Activated naive CD4-positive, alpha-beta T cell (primary cell): ENCODE measurements at regions not wholly inside any gene's neighbourhood (a gene's known extent, or its start where the extent isn't known, plus 50 kb on each side); places are given as distances from the start of the nearest gene placed in this dataset.
"Not testable (repeated sequence)": the region's sequence is repeated elsewhere in the genome, so short reads cannot be mapped to it uniquely, and the experiment has no call there.

Experiments
- DNase-seq, 4 experiments: peaks; one replicate each; lab custom pipeline; 2025; lab: John Stamatoyannopoulos, UW

DNA sequence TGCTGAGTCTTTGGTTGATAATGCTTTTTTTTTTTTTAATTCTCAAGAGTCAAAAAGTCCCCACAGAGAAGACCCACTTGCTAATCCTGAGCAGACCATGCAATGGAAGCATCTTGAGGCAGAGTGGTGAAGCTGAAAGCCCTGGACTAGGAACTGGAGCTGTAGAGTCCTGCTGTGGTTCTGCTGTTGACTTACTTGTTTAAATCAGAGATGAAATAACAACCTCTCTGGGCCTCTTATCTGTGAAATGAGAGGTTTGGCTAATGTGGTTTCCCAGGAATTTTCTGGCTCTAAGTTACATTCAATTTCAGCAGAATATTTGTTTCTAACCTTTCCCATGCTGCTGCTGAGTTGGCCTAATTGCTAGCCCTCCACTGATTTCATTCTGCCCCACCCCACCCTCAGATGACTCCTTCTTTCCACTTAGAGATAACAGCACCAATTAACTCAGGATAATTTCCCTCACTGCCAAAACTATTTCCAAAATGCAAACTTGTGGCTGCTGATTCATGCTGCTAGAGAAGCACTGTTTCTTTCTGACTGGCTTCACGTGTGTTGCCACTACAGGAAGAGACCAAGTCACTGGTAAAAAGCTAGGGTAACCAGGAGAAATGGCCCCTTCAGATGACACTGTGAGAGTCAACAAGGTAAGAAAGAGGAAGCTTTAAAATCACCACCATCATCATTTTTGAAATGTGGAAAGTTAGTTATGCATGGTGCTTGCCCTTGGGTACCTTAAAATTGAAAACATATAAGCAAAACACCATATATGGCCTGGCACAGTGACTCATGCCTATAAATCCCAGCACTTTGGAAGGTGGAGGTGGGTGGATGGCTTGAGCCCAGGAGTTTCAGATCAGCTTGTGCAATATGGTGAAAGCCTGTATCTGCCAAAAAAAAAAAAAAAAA is 326.4 kb downstream of the DCHS2 start:
- DNase-seq: no peak

DNA sequence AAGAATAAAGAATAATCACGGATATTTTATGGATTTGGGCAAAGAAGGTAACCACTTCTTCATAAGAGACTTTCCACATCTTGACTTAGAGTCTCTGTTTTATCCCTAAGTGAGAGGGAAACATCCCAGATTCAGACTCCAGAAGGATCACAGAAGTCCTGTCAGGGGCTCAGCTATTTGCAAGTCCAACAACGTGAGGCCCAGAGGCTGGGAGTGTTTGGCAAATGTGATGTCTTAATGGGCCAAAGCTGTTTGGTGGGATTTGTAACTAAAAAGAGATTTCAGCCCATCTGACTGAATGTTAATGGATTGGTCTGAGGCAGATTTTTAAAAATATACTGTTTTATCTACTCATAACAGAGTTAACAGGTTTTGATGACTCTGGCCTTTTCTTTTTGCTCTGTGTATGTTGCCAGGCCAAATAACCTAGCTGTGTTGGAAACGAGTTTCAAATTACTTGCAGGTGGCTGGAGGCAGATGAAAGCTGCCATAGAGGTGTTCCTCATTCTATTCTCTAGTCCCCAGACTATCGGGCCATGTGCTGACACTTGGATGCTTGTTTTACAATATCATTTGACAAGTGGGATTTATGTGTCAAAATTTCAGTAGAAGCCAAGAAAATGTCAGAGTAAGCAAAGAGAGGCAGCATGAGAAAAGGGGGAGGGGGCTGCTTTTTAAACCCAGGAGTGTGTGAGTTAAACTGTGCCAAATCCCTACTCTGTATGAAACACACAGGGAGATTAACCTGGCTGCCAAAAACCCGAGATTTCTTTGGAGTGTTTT is 330.9 kb downstream of the DCHS2 start:
- no peak for DNase-seq

DNA sequence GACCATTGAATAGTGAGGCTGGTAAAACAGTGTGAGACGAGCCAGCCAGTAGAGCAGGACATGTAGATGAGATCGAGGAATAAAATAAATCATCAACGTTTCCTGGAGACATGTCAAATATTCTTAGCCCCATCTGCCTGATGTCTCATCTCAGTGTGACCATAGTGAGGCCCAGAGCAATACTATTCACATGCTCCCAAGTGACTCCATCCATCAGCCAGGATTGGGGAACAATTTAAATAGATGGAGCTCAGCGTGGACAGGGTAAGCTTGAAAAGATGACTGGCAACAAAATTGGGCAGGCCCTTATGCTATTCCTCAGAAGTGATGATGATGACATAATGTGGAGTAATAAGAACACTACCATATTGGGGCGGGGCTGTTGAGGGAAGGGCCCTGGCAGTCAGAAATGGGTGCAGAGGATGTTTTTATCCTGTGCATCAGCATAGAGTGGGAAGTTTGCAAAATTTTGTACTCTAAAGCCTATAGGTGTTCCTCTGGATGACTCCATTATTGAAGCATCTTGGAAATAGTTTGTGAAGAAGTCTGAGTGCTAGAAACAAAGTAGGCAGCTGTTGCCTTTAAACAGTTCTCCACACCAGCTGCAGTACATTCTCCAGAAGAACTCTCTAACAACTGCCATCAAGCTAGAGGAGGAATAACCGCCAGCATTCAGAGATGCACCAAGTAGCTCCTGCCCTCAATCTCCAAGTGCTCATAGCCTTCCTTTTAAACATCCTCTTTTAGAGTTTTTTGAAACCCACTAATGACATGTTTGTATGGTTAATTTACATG is 333.0 kb downstream of the DCHS2 start:
- DNase-seq: no peak

DNA sequence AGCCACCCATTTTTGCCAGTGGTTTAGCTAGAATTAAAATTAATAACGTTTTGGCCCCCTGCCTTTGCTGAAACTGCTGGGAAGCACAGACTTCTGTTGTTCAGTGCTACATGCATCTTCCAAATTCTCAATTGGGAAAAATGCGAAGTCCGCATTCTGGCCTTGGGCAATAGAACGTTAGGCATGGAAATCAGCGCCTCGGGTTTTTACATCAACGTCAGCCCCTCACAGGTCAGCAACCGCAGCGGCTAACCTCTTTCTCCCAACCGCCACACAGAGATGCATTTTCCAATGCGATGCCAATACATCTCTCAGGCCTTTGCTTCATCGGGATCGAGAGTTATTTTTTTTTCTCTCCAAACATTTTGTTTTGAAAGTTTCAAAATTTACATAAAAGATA is 339.1 kb downstream of the DCHS2 start:
- no peak for DNase-seq

DNA sequence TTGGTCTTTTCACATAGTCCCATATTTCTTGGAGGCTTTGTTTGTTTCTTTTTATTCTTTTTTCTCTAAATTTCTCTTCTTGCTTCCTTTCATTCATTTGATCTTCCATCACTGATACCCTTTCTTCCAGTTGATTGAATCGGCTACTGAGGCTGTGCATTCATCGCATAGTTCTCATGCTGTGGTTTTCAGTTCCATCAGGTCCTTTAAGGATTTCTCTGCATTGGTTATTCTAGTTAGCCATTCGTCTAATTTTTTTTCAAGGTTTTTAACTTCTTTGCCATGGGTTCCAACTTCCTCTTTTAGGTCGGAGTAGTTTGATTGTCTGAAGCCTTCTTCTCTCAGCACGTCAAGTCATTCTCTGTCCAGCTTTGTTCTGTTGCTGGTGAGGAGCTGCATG is 342.4 kb downstream of the DCHS2 start:
- not testable (repeated sequence) for DNase-seq

DNA sequence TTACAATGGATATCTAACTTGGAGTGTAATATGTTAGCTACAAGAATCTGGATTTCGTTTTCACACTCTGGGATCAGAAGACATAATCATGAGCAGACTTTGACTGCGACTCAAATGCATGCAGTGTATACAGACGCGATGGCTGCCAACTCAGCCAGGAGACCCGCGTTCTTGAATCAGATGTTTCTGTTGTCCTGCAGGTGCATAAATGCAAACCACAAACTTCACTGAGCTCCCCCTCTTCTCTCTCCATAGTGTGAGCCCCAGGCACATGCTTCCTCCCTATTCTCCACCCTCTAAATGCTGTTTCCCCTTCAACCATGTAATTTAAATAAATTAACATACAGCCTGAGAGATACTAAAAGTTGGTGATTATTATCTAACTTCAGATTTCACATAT is 347.9 kb downstream of the DCHS2 start:
- no peak for DNase-seq

DNA sequence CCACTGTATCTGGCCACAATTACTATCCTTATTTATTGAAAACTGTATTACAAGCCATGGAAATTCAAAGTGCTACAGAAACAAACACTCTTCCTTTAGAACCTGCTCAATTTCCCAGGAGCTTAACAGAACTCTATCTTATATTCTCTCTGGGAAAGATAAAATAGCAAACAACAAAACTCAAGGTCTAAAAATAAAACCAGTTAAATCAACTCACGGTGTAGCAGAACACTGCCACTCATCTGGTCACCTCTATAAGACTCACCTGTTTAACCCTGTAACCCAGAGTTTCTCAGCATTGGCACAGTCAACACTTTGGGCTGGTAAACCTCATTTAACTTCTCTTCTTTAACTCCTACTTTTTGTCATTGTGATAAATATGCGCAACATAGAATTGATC is 348.9 kb downstream of the DCHS2 start:
- DNase-seq: no peak

DNA sequence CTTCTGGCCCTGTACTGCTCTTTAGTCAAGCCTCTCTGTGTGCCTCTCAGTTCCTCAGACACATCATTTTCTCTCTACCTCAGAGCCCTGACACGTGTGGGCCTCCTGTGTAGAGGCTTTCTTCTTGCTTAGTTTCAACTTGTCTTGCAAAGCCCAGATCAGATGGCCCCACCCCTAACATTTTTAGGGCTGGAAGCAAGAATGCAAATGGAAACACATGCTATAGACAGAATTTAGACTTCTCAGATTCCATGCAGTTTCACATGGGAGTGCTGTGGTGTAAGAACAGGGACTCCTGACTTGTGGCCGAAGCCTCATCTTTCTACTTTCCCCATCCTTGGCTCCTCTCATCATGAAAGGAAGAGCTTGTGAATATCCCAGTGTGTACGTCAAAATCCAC is 350.7 kb downstream of the DCHS2 start:
- DNase-seq: no peak

DNA sequence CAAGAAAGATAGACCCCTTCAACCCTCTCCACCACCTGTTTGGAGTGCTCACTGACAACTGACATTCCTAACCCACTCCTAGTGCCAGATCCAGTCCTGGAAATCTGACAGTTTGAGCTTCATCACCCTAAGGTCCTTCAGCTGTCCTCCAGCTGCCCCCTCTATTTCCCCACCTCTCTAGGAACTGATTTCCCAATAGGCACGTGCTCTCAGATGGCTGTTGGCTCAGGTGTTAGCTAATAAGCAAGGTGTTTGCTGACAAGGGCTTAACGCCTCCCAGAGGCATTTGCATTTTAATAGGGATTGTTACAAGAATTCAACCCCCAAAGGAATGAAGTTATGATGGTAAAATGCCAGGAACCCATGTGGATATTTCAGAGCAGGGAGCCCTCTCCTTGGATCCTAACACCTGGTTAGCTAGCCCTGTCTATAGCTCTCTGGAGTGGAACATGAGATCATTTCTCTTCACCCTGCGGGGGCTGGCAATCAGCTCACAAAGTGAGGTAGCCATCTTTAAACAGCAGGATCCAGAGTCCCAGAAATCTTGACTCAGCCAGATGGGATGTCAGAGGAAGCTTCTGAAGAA is 348.5 kb upstream of the SFRP2 start:
- no peak for DNase-seq

DNA sequence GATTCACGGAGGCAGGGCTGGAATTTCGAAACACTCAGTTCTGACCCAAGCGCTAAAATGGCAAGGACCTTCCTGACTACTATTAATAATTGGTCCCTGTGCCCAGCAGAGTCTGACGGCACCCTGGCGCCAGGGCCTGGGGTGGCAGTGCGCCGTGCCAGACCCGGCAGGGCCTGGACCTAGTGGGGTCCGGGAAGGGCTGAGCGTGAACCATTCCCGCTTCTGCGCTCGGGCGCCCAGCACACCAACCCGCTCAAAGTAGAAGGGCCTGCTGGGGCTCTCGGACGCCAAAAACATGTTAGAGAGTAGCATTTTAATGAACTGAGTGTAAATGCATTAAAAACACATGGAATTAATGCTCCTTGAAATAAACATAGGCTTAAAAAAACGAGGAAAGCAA is 346.7 kb upstream of the SFRP2 start:
- DNase-seq: no peak

DNA sequence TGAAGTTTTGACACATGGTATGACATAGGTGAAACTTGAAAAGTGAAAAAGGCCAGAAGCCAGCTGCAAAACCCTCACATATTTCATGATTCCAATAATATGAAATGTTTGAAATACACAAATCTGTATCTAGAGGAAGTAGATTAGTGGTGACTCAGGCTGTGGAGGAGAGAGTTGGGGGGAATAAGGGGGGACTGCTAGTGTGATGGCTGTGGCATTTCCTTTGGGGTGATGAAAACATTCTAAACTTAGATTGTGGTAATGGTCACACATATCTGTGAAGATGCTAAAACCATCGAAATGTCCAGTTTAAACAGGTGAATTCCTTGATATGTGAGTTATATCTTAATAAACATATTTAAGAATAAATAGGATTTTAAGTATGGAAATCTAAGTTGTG is 343.5 kb upstream of the SFRP2 start:
- no peak for DNase-seq

DNA sequence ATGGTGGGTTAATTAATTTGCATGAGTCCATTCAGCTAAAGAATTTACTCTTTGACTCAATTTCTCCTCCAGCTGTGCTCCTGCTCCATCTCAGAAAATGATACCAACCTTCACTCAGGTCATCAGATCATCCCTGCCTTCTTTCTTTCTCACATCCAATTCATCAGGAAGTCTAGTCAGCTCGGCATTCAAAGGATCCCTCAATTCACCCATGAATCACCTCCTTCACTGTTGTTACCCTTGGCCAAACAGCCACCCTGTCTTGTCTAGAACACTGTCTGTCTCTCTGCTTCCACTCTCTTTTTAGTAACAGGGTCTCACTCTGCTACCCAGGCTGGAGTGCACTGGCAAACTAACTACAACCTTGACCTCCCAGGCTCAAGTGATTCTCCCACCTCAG is 337.4 kb upstream of the SFRP2 start:
- no peak for DNase-seq

DNA sequence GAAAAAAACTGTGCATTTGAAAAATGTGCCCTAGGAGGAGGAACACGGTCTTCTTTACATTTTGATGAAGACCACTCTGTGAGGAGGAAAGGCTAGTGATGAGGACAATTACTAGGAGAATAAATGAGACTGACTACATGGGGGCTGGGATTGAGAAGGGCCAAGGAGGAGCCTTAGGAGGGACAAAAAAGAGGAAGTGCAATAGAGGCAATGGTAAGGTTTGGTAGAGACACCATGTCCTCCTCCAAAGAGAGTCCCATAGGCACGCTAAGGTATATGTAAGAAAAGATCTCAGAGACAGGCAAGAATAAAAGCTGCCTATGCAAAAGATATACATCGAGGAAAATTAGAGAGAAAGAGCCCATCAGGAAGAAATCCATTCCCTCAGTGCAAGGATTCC is 336.5 kb upstream of the SFRP2 start:
- no peak for DNase-seq

DNA sequence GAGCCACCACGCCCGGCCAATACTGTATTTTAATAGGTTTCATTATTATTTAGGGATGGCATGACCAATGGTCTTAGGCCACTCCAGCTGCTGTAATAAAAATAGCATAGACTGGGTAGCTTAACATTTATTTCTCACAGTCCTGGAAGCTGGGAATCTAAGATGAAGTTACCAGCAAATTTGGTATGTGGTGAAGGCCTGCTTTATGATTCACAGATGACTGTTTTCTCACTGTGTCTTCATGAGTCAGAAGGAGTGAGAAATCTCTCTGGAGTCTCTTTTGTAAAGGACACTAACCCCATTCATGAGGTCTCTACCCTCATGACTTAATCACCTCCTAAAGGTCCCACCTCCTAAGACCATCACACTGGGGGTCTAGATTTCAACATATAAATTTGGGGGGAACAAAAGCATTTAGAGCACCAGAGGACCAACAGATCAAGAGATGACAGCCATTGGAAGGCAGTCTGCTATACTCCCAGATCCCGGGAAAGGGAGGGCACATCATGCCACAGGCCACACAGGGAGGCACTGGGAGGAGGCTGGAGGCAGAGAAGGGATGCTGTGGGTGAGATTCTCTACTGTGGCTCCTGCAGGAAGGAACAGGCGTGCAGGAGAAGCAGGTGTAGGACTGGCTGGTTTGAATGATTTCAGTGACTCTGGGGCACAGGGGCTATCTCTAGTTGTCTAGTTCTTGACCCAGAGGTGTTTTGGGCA is 335.8 kb upstream of the SFRP2 start:
- no peak for DNase-seq

DNA sequence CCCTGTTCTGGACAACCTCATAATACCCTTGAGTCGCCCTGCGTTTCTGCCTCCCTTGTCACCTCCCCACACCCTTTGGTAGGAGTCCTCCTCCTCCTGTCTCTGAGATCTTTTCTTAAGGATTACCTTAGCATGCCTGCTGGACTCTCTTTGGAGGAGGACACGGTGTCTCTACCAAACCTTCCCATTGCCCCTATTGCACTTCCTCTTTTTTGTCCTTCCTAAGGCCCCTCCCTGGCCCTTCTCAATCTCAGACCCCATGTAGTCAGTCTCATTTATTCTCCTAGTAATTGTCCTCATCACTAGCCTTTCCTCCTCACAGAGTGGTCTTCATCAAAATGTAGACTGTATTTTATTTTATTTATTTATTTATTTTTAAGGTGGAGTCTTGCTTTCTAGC is 335.0 kb upstream of the SFRP2 start:
- DNase-seq: no peak

DNA sequence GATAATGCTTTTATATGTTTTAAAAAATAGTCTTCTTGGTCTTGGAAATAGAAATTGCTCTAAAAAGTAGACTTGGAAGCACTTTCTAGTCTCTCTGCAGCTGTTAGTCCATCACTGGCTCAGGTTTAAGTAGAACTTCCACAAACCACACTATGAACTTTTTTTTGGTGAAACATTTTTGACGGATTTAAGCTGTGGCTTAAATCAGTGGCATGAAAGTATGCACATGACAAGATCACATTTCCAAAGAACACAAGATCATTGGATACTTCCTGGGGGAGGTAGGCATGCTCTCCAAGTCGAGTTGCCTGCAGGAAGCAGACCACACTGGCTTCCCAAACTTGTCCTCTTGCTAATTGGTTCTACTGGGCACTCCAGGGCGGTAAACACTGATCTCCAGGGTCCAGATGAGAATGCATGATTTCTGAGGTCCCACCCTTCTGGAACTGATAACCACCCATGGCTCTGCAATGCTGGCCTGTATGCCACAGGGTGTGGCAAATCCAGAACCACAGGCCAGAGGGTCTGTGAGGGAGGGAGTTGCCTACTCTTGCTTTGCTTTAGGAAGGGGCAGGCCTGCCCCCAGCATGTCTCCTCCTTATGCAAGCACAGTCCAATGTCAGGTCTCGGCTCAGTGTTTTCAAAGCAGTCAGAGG is 331.9 kb upstream of the SFRP2 start:
- DNase-seq: no peak

DNA sequence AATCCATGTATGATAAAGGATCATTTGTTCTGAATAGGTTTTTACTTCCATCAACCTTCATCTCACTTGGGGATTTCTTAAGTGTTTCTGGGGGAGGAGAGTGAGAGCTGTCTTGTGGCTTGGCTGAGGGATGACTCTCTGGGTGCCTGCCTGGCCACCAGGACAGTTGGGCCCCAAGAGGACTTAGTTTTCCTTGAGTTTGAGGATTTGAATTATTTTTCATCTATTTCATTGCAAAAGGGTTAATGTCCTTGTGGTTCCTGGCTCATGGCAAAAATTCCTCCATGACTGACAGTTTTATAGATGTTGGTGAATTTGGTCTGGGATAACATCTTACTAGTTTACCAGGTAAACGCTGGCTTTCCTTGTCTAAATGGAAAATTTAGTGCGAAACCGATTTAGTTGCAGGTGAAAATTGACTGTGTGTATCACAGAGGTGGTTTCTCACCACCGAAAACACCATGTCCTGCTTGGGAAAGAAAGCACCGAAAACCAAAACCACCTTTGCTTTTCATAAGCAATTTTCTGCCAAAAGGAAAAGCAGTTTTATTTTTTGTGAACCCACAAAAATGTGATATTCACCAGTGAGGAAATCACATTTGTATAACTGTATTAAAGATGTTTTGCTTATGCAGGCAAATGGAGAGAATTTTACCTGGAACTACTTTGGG is 331.3 kb upstream of the SFRP2 start:
- no peak for DNase-seq

DNA sequence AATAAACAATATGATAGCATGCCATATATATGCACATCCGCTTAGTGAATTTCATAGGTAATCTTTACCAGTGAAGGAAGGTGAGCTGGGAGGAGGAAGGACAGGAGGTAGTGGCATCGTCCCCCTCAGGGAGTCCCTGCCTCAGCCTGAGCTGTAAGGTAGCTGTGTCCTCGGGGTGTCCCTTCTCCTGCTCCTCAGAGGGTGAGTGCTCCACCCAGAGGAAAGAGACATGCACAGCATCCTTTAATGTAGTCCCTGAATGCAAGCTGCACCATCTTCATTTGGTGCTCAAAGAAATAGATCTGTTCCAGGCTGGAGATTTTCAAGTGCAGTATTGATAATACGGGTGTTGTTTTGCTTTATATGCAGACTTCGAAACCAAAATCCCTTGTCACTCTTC is 330.4 kb upstream of the SFRP2 start:
- no peak for DNase-seq

DNA sequence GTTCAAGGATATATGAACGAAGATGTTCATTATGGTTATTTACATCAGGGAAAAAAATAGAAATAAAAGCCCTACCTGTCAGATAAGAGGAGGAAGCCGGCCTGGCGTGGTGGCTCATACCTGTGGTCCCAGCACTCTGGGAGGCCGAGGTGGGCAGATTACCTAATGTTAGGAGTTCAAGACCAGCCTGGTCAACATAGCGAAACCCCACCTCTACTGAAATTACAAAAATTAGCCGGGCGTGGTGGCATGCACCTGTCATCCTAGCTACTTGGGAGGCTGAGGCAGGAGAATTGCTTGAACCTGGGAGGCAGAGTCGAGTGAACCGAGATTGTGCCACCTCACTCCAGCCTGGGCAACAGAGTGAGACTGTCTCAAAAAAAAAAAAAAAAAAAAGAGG is 328.8 kb upstream of the SFRP2 start:
- not testable (repeated sequence) for DNase-seq

DNA sequence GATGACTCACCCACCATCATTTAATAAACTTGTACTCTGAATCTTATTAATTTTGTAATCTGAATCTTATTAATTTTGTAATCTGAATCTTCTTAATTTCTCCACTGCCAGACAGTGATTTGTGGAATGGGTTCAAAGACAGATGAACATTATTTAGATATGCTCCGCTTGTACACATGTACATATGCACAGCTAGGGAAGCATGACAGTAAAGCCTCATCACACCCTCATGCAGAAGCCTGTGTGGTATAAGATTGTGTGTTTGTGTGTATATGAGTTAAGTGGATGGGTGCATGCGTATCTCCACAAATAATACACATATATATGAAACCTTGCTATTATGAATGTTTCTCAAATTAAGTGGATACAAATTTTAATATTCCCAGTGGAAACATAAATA is 318.5 kb upstream of the SFRP2 start:
- DNase-seq: no peak
